KMS-11 (cell line): ENCODE measurements at regions not wholly inside any gene's neighbourhood (a gene's known extent, or its start where the extent isn't known, plus 50 kb on each side); places are given as distances from the start of the nearest gene placed in this dataset.

Experiments used
- H2AFZ ChIP-seq: fragments of 200-600 bp; sonication (generic); 2 replicates; pipeline ENCODE4 v1.6.1; 2016; ENCODE audit warnings: antibody characterized with exemption, mixed run types, low read depth
- H3K27ac ChIP-seq: fragments of 200-600 bp; sonication (generic); 2 replicates; pipeline ENCODE4 v1.6.1; 2016; ENCODE audit warnings: mild to moderate bottlenecking, mixed run types
- H3K27me3 ChIP-seq: fragments of 200-600 bp; sonication (generic); 2 replicates; pipeline ENCODE4 v1.6.1; 2017; ENCODE audit warnings: mild to moderate bottlenecking, low read depth, mixed run types, moderate library complexity; ENCODE audit not compliant: insufficient read depth
- H3K36me3 ChIP-seq: fragments of 200-600 bp; sonication (generic); 2 replicates; pipeline ENCODE4 v1.6.1; 2017; ENCODE audit warnings: mild to moderate bottlenecking, mixed run types; ENCODE audit not compliant: insufficient read depth
- H3K4me1 ChIP-seq: fragments of 200-600 bp; sonication (generic); 2 replicates; pipeline ENCODE4 v1.6.1; 2016; ENCODE audit warnings: mild to moderate bottlenecking, low read depth, mixed run types; ENCODE audit not compliant: poor library complexity, severe bottlenecking
- H3K4me2 ChIP-seq: fragments of 200-600 bp; sonication (generic); 2 replicates; pipeline ENCODE4 v1.7.0; 2016; ENCODE audit warnings: mild to moderate bottlenecking, mixed run types
- H3K4me3 ChIP-seq: fragments of 200-600 bp; sonication (generic); IDR thresholded peaks from 2 replicates; pipeline ENCODE4 v1.6.1; 2017; ENCODE audit warnings: low read depth, low read length, mixed read lengths; ENCODE audit not compliant: insufficient read depth
- H3K79me2 ChIP-seq: fragments of 200-600 bp; sonication (generic); 2 replicates; pipeline ENCODE4 v1.6.1; 2016; ENCODE audit warnings: low read depth, mixed run types; ENCODE audit not compliant: insufficient read depth
- H3K9ac ChIP-seq: fragments of 200-600 bp; sonication (generic); 2 replicates; pipeline ENCODE4 v1.6.1; 2016; ENCODE audit warnings: mild to moderate bottlenecking, mixed run types
- H4K20me1 ChIP-seq: fragments of 200-600 bp; sonication (generic); 2 replicates; pipeline ENCODE4 v1.6.1; 2016; ENCODE audit warnings: mild to moderate bottlenecking, mixed run types; ENCODE audit not compliant: insufficient read depth
- CTCF ChIP-seq: fragments of 200-600 bp; sonication (generic); conservative IDR thresholded peaks from 2 replicates; pipeline ENCODE4 v1.6.1; 2017; ENCODE audit warnings: low read depth, mild to moderate bottlenecking, antibody characterized with exemption, low read length, moderate library complexity, mixed read lengths

GRCh38 chr13:61761690-61762089, 346.0 kb upstream of the PCDH20 start:
- no peaks in the 10 kb centered on the region for H3K36me3 ChIP-seq
- H3K4me3 ChIP-seq: no peak overlapping the region
- TF ChIP-seq CTCF: no peak
- H3K79me2 ChIP-seq: no peaks in the 10 kb centered on the region
- H3K27ac ChIP-seq: no peak overlapping the region
- H3K27me3 ChIP-seq: no peaks in the 10 kb centered on the region
- H4K20me1 ChIP-seq: no peaks in the 10 kb centered on the region
- H2AFZ ChIP-seq: no peak overlapping the region
- H3K4me2 ChIP-seq: no peak overlapping the region
- no peaks in the 10 kb centered on the region for H3K4me1 ChIP-seq
- H3K9ac ChIP-seq: no peak overlapping the region

- no peak overlapping the region for H3K9ac ChIP-seq
- no peak overlapping the region for H3K4me3 ChIP-seq
- no peak overlapping the region for H2AFZ ChIP-seq
- H3K36me3 ChIP-seq: no peaks in the 10 kb centered on the region
- H3K79me2 ChIP-seq: no peaks in the 10 kb centered on the region
- H3K27ac ChIP-seq: no peak overlapping the region
- no peak overlapping the region for H3K4me2 ChIP-seq
- TF ChIP-seq CTCF: no peak
- no peaks in the 10 kb centered on the region for H3K4me1 ChIP-seq
- H3K27me3 ChIP-seq: no peaks in the 10 kb centered on the region
- no peaks in the 10 kb centered on the region for H4K20me1 ChIP-seq
Measured at GRCh38 chr13:61760102-61760501, 344.5 kb upstream of the PCDH20 start.

GRCh38 chr13:61756031-61756430, 340.4 kb upstream of the PCDH20 start:
- Histone ChIP-seq H2AFZ (no peak overlapping the region), H3K79me2 (no peaks in the 10 kb centered on the region), H3K9ac (no peak overlapping the region), H3K36me3 (no peaks in the 10 kb centered on the region), H3K27me3 (no peaks in the 10 kb centered on the region), H3K4me3 (no peak overlapping the region), H3K4me2 (no peak overlapping the region), H4K20me1 (no peaks in the 10 kb centered on the region), H3K27ac (no peak overlapping the region), H3K4me1 (no peaks in the 10 kb centered on the region)
- TF ChIP-seq CTCF: no peak

GRCh38 chr13:61751039-61751438, 335.4 kb upstream of the PCDH20 start:
- H3K4me3 ChIP-seq: no peak overlapping the region
- H4K20me1 ChIP-seq: no peaks in the 10 kb centered on the region
- no peak overlapping the region for H2AFZ ChIP-seq
- H3K9ac ChIP-seq: no peak overlapping the region
- no peak overlapping the region for H3K4me2 ChIP-seq
- no peaks in the 10 kb centered on the region for H3K79me2 ChIP-seq
- no peak for TF ChIP-seq CTCF
- H3K27ac ChIP-seq: no peak overlapping the region
- H3K36me3 ChIP-seq: no peaks in the 10 kb centered on the region
- H3K4me1 ChIP-seq: no peaks in the 10 kb centered on the region
- H3K27me3 ChIP-seq: no peaks in the 10 kb centered on the region
